Activated naive CD4-positive, alpha-beta T cell treated with Interleukin-2 at 50 U/mL for 16 hours (primary cell): ENCODE measurements at regions not wholly inside any gene's neighbourhood (a gene's known extent, or its start where the extent isn't known, plus 50 kb on each side); places are given as distances from the start of the nearest gene placed in this dataset.
A peak's percentile ranks its signal among the peaks of the same experiment; 100 is the strongest.

Experiments
- DNase-seq: peaks from one replicate; pipeline ENCODE4 v3.0.0-alpha.2; 2020

DNA sequence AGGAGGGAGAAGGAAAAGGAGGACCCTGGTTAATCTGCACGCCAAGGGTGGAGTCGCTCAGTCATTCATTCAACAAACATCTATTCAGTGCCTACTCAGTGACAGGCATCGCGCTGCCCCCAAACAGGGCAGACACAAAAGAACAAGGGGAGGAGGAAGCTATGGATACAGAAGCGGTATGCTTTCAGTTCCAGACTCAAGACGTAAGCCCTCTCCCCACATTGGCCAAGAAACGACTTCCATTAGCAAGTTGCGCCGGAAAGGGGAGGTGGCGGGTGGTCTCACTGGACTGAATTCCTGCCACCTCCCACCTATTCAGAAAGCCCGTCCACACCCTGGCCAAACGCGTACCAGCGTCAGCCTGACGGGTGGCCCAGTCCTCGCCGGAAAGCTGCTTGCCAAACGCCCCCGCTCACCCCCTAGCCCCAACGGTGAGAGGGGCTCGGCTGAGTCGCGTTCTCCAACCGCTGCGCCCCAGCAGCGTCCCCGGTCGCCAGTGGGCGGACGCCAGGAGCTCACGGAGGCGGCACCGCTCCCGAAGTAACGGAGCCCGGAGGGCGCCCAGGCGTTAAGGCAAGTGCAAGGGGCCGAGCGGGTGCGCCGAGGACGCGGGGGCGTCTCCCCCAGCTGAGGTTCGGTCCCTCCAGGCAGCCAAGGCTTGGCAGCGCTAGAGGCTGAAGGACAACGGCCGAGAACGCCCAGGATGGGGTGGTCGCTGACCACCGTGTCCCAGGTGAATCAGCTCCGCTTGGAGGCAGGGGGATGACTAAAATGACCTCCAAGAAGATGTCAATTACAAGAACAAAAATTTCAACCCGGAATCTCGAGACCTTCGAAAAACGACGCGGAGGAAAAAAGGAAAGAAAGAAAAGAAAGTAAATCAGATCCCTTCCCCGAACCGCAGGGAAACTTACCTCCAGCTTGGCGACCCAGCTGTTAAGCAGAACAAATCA, 470.7 kb downstream of the SOX9 start:
- DNase-seq = peak; percentile 31

DNA sequence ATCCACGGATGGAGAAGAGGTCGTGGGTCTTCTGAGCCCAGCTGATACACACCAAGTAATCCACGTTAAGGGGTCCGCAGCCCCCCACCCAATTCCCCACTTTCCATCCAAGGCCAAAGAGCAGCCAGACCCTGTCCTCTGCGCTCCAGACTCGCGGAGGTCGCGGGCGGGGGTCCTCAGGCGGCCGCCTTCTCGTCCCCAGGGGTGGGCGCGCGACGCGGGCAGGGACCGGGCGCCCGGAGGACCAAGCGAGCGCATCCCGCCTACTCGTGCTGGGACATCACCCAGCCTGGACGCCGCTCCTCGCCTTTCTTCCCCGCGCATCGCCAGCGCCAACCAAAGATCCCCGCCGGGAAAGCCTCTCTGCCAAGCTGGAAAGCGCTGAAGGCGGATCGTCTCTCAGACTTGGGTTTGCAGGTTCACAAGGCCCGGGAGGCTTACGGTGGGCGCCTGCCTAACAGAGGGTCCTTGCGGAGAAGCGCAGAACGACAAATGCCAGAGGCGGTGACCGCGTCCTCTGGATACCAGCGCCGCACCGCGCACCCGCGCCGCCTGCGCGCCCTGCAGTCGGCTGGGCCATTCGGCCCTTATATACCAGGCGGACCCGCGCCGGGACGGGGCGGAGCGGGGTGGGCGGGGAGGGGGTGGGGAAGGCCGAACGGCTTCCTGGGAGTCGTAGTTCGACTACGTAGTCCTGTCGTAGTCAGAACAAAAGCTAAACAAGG, 471.6 kb downstream of the SOX9 start:
- peak; percentile 74 for DNase-seq

DNA sequence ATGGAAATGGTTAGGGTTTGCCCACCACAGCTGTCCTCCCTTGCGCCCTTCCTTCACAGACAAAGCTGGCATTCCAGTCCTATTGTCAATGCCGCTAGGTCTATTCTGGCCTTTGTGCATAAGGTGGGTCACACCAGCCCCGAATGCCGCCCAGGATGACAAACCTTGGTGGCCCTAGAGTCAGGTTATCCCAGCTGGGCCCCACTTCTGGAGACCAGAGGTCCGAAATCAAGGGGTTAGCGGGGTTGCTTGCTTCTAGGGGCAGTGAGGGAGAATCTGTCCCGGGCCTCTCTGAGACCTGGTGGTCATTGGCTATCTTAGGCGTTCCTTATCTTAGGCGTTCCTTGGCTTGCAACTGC, 472.1 kb downstream of the SOX9 start:
- DNase-seq = no peak

DNA sequence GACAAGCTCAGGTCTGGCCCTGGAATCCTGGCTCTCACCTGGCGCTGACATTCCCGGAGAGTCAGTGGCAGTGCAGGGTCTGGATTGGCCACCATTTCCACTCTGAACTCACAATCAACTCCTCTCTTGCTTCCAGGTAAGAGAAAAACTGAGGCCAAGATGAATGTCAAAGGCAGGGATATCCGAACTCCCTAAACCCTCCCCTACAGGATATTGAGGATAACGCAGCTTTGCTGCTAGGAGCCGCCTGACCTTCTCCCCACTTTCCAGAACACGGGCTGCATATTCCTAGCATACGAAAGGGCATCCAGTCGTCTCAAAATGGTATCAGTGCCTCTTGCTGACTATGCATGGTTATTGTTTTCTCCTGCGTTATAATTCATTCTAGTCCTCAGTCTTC, 473.4 kb downstream of the SOX9 start:
- no peak for DNase-seq
